ENCODE measurements at regions not wholly inside any gene's neighbourhood (a gene's known extent, or its start where the extent isn't known, plus 50 kb on each side); places are given as distances from the start of the nearest gene placed in this dataset.

- TF ChIP-seq EZH2 (IDR thresholded peaks at IDR 0.05) (no peak), POLR2AphosphoS5 (IDR thresholded peaks at IDR 0.05; ENCODE audit: borderline replicate concordance, low read depth, low read length) (no peak), FOXP2 (optimal IDR thresholded peaks at IDR 0.05; ENCODE audit: control extremely low read depth, extremely low read length, insufficient read depth) (no peak)
Measured at GRCh38 chr13:108069521-108070210, 145.7 kb downstream of the LIG4 start.

All from SK-N-MC (cell line).